Breast epithelium (tissue), 3 donors: ENCODE measurements at regions not wholly inside any gene's neighbourhood (a gene's known extent, or its start where the extent isn't known, plus 50 kb on each side); places are given as distances from the start of the nearest gene placed in this dataset.

Experiments used
- POLR2A ChIP-seq: fragments of 450-650 bp; IDR thresholded peaks from one replicate; pipeline ENCODE4 v1.6.1; 2016; ENCODE audit warnings: antibody characterized with exemption, mild to moderate bottlenecking, moderate library complexity
- POLR2AphosphoS5 ChIP-seq, 3 donors: sonication (generic); formaldehyde crosslinking; IDR thresholded peaks; one replicate each; pipeline ENCODE4 v1.6.1; 2017; ENCODE audit warnings: antibody characterized with exemption in 3 of 3
- TF ChIP-seq, protein P1 (sequence below), 3 donors: fragments of 450-650 bp; IDR thresholded peaks; one replicate each; pipeline ENCODE4 v1.5.1; 2016 to 2017; ENCODE audit warnings: antibody characterized with exemption in 3 of 3, mild to moderate bottlenecking in 3 of 3, moderate library complexity in 3 of 3

DNA sequence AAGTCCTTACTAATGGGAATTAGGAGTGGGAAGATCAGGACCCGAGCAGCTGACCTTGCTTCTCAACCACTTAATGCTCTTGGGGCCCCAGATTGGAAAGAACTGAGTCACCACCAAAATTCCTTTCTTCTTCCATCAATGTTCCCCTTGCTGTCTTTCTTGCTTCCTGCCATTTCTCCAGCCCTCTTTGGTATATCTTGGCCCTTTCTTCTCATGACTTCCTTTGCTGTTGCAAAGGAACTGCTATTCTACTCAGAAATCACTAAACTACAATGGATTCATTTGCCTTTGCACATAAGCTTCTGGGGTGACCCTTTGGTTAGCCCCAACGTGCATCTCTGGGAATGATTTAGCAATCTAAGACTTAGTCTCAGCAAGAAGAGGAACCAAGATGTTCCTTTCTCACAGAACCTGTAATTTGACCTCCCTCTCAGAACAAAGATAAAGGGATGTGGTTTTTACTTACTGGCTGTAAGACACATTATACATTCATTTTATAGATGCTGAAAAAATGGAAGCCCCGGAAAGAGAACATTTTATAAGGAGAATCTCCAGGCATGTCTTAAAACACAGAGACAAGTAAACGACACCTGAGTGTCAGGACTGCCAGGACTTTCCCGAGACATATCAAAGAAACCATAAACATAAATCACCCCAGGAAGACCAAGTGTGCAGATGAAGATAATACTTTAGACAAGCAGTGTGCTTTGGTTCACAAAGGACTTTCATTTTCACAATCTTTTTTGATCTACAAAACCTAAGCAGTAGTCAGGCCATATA lies 99.0 kb upstream of the TNFAIP3 start:
- TF ChIP-seq POLR2A: no peak
- TF ChIP-seq, protein P1, sequence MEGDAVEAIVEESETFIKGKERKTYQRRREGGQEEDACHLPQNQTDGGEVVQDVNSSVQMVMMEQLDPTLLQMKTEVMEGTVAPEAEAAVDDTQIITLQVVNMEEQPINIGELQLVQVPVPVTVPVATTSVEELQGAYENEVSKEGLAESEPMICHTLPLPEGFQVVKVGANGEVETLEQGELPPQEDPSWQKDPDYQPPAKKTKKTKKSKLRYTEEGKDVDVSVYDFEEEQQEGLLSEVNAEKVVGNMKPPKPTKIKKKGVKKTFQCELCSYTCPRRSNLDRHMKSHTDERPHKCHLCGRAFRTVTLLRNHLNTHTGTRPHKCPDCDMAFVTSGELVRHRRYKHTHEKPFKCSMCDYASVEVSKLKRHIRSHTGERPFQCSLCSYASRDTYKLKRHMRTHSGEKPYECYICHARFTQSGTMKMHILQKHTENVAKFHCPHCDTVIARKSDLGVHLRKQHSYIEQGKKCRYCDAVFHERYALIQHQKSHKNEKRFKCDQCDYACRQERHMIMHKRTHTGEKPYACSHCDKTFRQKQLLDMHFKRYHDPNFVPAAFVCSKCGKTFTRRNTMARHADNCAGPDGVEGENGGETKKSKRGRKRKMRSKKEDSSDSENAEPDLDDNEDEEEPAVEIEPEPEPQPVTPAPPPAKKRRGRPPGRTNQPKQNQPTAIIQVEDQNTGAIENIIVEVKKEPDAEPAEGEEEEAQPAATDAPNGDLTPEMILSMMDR (IDR thresholded peaks at IDR 0.05): no peak
- no peak for TF ChIP-seq POLR2AphosphoS5 (IDR thresholded peaks at IDR 0.05)
